HCT116 (cell line): ENCODE measurements at regions not wholly inside any gene's neighbourhood (a gene's known extent, or its start where the extent isn't known, plus 50 kb on each side); places are given as distances from the start of the nearest gene placed in this dataset.

Experiments used
- ATAC-seq: fragments of 200-7000 bp; cut with Tn5 transposase; 2 replicates; pipeline ENCODE4 v1.9.1; 2020; ENCODE audit warnings: mild to moderate bottlenecking, moderate library complexity
- BruUV-seq: library from RNA; stranded (reverse); fragments of 400-500 nt; replicated peaks from 2 replicates; lab custom pipeline; 2021; lab: Mats Ljungman, UMichigan
- CTCF ChIA-PET: fragments of 300-600 bp; sonication (Branson Sonifier 250); formaldehyde crosslinking; loops from one replicate; lab custom pipeline; 2021; ENCODE audit warnings: antibody characterized with exemption; lab: Charles Lee
- POLR2A ChIA-PET: fragments of 300-600, 350-600 bp; sonication (Branson Sonifier 250); formaldehyde crosslinking; loops from one replicate; lab custom pipeline; 2021; ENCODE audit warnings: antibody characterized with exemption; lab: Charles Lee
- RAD21 ChIA-PET, 2 experiments: fragments of 300-600 bp; sonication (Branson Sonifier 250); formaldehyde crosslinking; loops; one replicate each; lab custom pipeline; 2023; ENCODE audit warnings: low total read pairs in 2 of 2; ENCODE audit not compliant: uncharacterized antibody in 2 of 2, unreplicated experiment in 2 of 2, low non-redundant PET in 1 of 2; lab: Charles Lee
- DNase-seq: peaks from one replicate; pipeline ENCODE4 v3.0.0-alpha.2; 2010; ENCODE audit warnings: low read depth, low spot score
- H2AFZ ChIP-seq: fragments of 200-600 bp; shearing (Covaris generic), sonication (generic); 2 replicates; pipeline ENCODE4 v1.6.1; 2017; ENCODE audit warnings: low read depth, mixed run types, mixed read lengths, antibody characterized with exemption, low read length; ENCODE audit not compliant: poor library complexity, severe bottlenecking
- H3K27ac ChIP-seq: 2 replicates; pipeline ENCODE4 v1.5.1; 2012; ENCODE audit warnings: low read depth, low read length
- H3K27me3 ChIP-seq: fragments of 200-600 bp; sonication (generic); 2 replicates; pipeline ENCODE4 v1.6.1; 2016; ENCODE audit warnings: mixed run types, low read length, mixed read lengths; ENCODE audit not compliant: insufficient read depth
- H3K36me3 ChIP-seq, 2 experiments: fragments of 200-500 bp in 1 of 2; fragments of 200-600 bp in 1 of 2; sonication (Bioruptor generic) in 1 of 2; sonication (generic) in 1 of 2; 2 replicates each; pipeline versions ENCODE4 v1.5.1 to v1.6.1; 2014 to 2016; ENCODE audit warnings: low read length in 2 of 2, inconsistent platforms in 1 of 2, mixed read lengths in 1 of 2, mixed run types in 1 of 2; ENCODE audit not compliant: insufficient read depth in 2 of 2, control insufficient read depth in 1 of 2
- H3K4me1 ChIP-seq, 2 experiments: fragments of 200-600 bp in 1 of 2; sonication (generic) in 1 of 2; 2 replicates each; pipeline versions ENCODE4 v1.5.1 to v1.6.1; 2012 to 2017; ENCODE audit warnings: low read length in 2 of 2, inconsistent platforms in 1 of 2, mild to moderate bottlenecking in 1 of 2, mixed read lengths in 1 of 2, mixed run types in 1 of 2, moderate library complexity in 1 of 2; ENCODE audit not compliant: insufficient read depth in 2 of 2, control insufficient read depth in 1 of 2
- H3K4me2 ChIP-seq: fragments of 200-600 bp; sonication (generic); 2 replicates; pipeline ENCODE4 v1.6.1; 2017; ENCODE audit warnings: mixed run types, low read length, mixed read lengths
- H3K4me3 ChIP-seq, 2 experiments: fragments of 200-600 bp in 1 of 2; sonication (generic) in 1 of 2; replicated peaks in 1 of 2; 2 replicates each; pipeline ENCODE4 v1.5.1; 2011 to 2016; ENCODE audit warnings: low read length in 2 of 2, control low read depth in 1 of 2, low read depth in 1 of 2, mild to moderate bottlenecking in 1 of 2, mixed read lengths in 1 of 2, mixed run types in 1 of 2
- H3K79me2 ChIP-seq: fragments of 200-600 bp; sonication (generic); 2 replicates; pipeline ENCODE4 v1.6.1; 2017; ENCODE audit warnings: mild to moderate bottlenecking, mixed run types, low read length, moderate library complexity, mixed read lengths; ENCODE audit not compliant: insufficient read depth
- H3K9ac ChIP-seq: fragments of 200-600 bp; sonication (generic); 2 replicates; pipeline ENCODE4 v1.6.1; 2016; ENCODE audit warnings: low read length, mixed read lengths
- H3K9me2 ChIP-seq: fragments of 200-600 bp; sonication (generic), shearing (Covaris generic); 2 replicates; pipeline ENCODE4 v1.6.1; 2017; ENCODE audit warnings: mixed run types, mild to moderate bottlenecking, moderate library complexity; ENCODE audit not compliant: insufficient read depth
- H3K9me3 ChIP-seq, 2 experiments: fragments of 200-500 bp in 1 of 2; fragments of 200-600 bp in 1 of 2; sonication (Bioruptor generic) in 1 of 2; sonication (generic) in 1 of 2; 2 replicates each; pipeline ENCODE4 v1.6.1; 2014 to 2017; ENCODE audit warnings: low read length in 2 of 2, mixed read lengths in 2 of 2, inconsistent platforms in 1 of 2, low read depth in 1 of 2, mild to moderate bottlenecking in 1 of 2, mixed run types in 1 of 2, moderate library complexity in 1 of 2; ENCODE audit not compliant: control insufficient read depth in 1 of 2, insufficient read depth in 1 of 2
- H4K20me1 ChIP-seq: fragments of 200-600 bp; sonication (generic), shearing (Covaris generic); 2 replicates; pipeline ENCODE4 v1.6.1; 2017; ENCODE audit warnings: mixed run types, mild to moderate bottlenecking, moderate library complexity; ENCODE audit not compliant: insufficient read depth
- EZH2phosphoT487 ChIP-seq: fragments of 200-600 bp; IDR thresholded peaks from 2 replicates; pipeline ENCODE4 v1.6.1; 2018; ENCODE audit warnings: antibody characterized with exemption, borderline replicate concordance
- FOSL1 ChIP-seq: IDR thresholded peaks from 2 replicates; pipeline ENCODE4 v1.6.1; 2012; ENCODE audit warnings: low read depth
- SP1 ChIP-seq: IDR thresholded peaks from 2 replicates; pipeline ENCODE4 v1.6.1; 2012; ENCODE audit warnings: low read depth
- SRF ChIP-seq: IDR thresholded peaks from 2 replicates; pipeline ENCODE4 v1.6.1; 2012; ENCODE audit warnings: low read depth
- TCF7L2 ChIP-seq: IDR thresholded peaks from 2 replicates; pipeline ENCODE4 v1.7.0; 2011; ENCODE audit warnings: borderline replicate concordance, inconsistent platforms; ENCODE audit not compliant: insufficient read depth, insufficient read length; ENCODE audit errors: extremely low read depth
- intact Hi-C: fragments of 100-400 bp; cut with micrococcal nuclease; formaldehyde crosslinking; loops from 2 replicates; pipeline ENCODE4 v1.10.0; 2022

GRCh38 chr11:116466191-116466590 is 306.6 kb downstream of the BUD13 start:
- H2AFZ ChIP-seq: no peak overlapping the region
- peaks cover 45% of the 10 kb centered on the region for H3K27me3 ChIP-seq
- no peak overlapping the region for H3K9ac ChIP-seq
- H3K9me3 ChIP-seq: no peaks in the 10 kb centered on the region
- H3K4me3 ChIP-seq: no peak overlapping the region
- no peaks in the 10 kb centered on the region for H3K9me2 ChIP-seq
- ChIA-PET POLR2A (no interaction called here), CTCF (no interaction called here), RAD21 (no interaction called here)
- H3K4me1 ChIP-seq: no peaks in the 10 kb centered on the region
- DNase-seq (no peak), ATAC-seq (no peak)
- H3K27ac ChIP-seq: no peak overlapping the region
- no peak overlapping the region for H3K4me2 ChIP-seq
- no peaks in the 10 kb centered on the region for H4K20me1 ChIP-seq
- intact Hi-C loops: no loop called here
- BruUV-seq: no TSS peak
- H3K36me3 ChIP-seq: no peaks in the 10 kb centered on the region
- no peak for TF ChIP-seq EZH2phosphoT487
- H3K79me2 ChIP-seq: no peaks in the 10 kb centered on the region

GRCh38 chr11:116465056-116465455 is 307.7 kb downstream of the BUD13 start:
- no peaks in the 10 kb centered on the region for H3K9me2 ChIP-seq
- TF ChIP-seq TCF7L2: no peak
- no peak for TF ChIP-seq SP1
- no peak for TF ChIP-seq SRF
- TF ChIP-seq FOSL1: no peak
- no TSS peak for BruUV-seq

More at GRCh38 chr11:116465056-116465455, 307.7 kb downstream of the BUD13 start:
- H4K20me1 ChIP-seq: no peaks in the 10 kb centered on the region
- H3K4me1 ChIP-seq: no peaks in the 10 kb centered on the region
- RAD21 ChIA-PET: no interaction called here
- POLR2A ChIA-PET: no interaction called here
- no peak overlapping the region for H3K9ac ChIP-seq
- no peak overlapping the region for H3K4me2 ChIP-seq
- ATAC-seq: no peak
- no peak overlapping the region for H2AFZ ChIP-seq
- no peak overlapping the region for H3K27ac ChIP-seq
- no peak overlapping the region for H3K4me3 ChIP-seq
- no peaks in the 10 kb centered on the region for H3K9me3 ChIP-seq
- no peaks in the 10 kb centered on the region for H3K79me2 ChIP-seq
- intact Hi-C loops: no loop called here
- CTCF ChIA-PET: no interaction called here
- DNase-seq: no peak
- H3K27me3 ChIP-seq: peaks cover 45% of the 10 kb centered on the region
- H3K36me3 ChIP-seq: no peaks in the 10 kb centered on the region
